GM23338 (cell line): ENCODE measurements at regions not wholly inside any gene's neighbourhood (a gene's known extent, or its start where the extent isn't known, plus 50 kb on each side); places are given as distances from the start of the nearest gene placed in this dataset.

Experiments used
- ATAC-seq: fragments of 200-7000 bp; cut with Tn5 transposase; 3 replicates; pipeline ENCODE4 v1.9.1; 2020
- DNase-seq: peaks from one replicate; pipeline ENCODE4 v3.0.0-alpha.2; 2015; ENCODE audit warnings: low spot score
- H2AFZ ChIP-seq: fragments of 200-600 bp; sonication (generic); 2 replicates; pipeline ENCODE4 v1.8.0; 2016; ENCODE audit warnings: antibody characterized with exemption, mild to moderate bottlenecking, moderate library complexity
- H3F3A ChIP-seq: fragments of 200-600 bp; sonication (generic); replicated peaks from 2 replicates; pipeline ENCODE4 v1.8.0; 2017; ENCODE audit warnings: antibody characterized with exemption, mixed run types, low read depth
- H3K27ac ChIP-seq: fragments of 200-600 bp; sonication (generic); 2 replicates; pipeline ENCODE4 v1.6.1; 2016; ENCODE audit warnings: low read depth
- H3K27me3 ChIP-seq: fragments of 200-600 bp; sonication (generic); 2 replicates; pipeline ENCODE4 v1.8.0; 2016; ENCODE audit warnings: mild to moderate bottlenecking, mixed run types, moderate library complexity; ENCODE audit not compliant: insufficient read depth
- H3K36me3 ChIP-seq: fragments of 200-600 bp; sonication (generic); 2 replicates; pipeline ENCODE4 v1.8.0; 2016; ENCODE audit warnings: mild to moderate bottlenecking; ENCODE audit not compliant: insufficient read depth
- H3K4me1 ChIP-seq: fragments of 200-600 bp; sonication (generic); 2 replicates; pipeline ENCODE4 v1.8.0; 2016; ENCODE audit warnings: mild to moderate bottlenecking, moderate library complexity; ENCODE audit not compliant: insufficient read depth
- H3K4me2 ChIP-seq: fragments of 200-600 bp; sonication (generic); 2 replicates; pipeline ENCODE4 v1.7.1; 2017; ENCODE audit warnings: mixed run types
- H3K4me3 ChIP-seq: fragments of 200-600 bp; sonication (generic); 2 replicates; pipeline ENCODE4 v1.6.1; 2016; ENCODE audit warnings: mixed run types
- H3K79me2 ChIP-seq: fragments of 200-600 bp; sonication (generic); replicated peaks from 2 replicates; pipeline ENCODE4 v1.8.0; 2017; ENCODE audit warnings: mild to moderate bottlenecking; ENCODE audit not compliant: insufficient read depth
- H3K9me2 ChIP-seq: fragments of 200-600 bp; sonication (generic); 2 replicates; pipeline ENCODE4 v1.8.0; 2017; ENCODE audit not compliant: insufficient read depth
- H4K20me1 ChIP-seq: fragments of 200-600 bp; sonication (generic); replicated peaks from 2 replicates; pipeline ENCODE4 v1.8.0; 2017; ENCODE audit warnings: mild to moderate bottlenecking; ENCODE audit not compliant: insufficient read depth
- H3K27ac Mint-ChIP-seq: 2 replicates; pipeline ENCODE4 v1.8.0; 2020; ENCODE audit warnings: inconsistent platforms, mild to moderate bottlenecking, moderate library complexity, mixed read lengths
- H3K27me3 Mint-ChIP-seq: 3 replicates; pipeline ENCODE4 v1.8.0; 2022; ENCODE audit warnings: low read depth, mild to moderate bottlenecking, moderate library complexity, mixed read lengths, inconsistent platforms; ENCODE audit not compliant: insufficient read depth, poor library complexity
- H3K36me3 Mint-ChIP-seq: 3 replicates; pipeline ENCODE4 v1.8.0; 2021; ENCODE audit warnings: low read depth, mild to moderate bottlenecking, inconsistent platforms, moderate library complexity, mixed read lengths
- H3K4me1 Mint-ChIP-seq: 3 replicates; pipeline ENCODE4 v1.8.0; 2020; ENCODE audit warnings: mild to moderate bottlenecking, inconsistent platforms, mixed read lengths
- H3K4me3 Mint-ChIP-seq: 3 replicates; pipeline ENCODE4 v1.8.0; 2021; ENCODE audit warnings: moderate library complexity, mild to moderate bottlenecking, inconsistent platforms, mixed read lengths
- H3K9me3 Mint-ChIP-seq: 3 replicates; pipeline ENCODE4 v1.8.0; 2020; ENCODE audit warnings: moderate library complexity, mild to moderate bottlenecking, inconsistent platforms, mixed read lengths
- JUNB ChIP-seq: IDR thresholded peaks from one replicate; pipeline ENCODE4 v1.6.1; 2016; ENCODE audit warnings: antibody characterized with exemption; ENCODE audit not compliant: unreplicated experiment
- NANOG ChIP-seq: IDR thresholded peaks from 2 replicates; pipeline ENCODE4 v1.6.1; 2016; ENCODE audit warnings: antibody characterized with exemption, borderline replicate concordance
- ZNF114 ChIP-seq: fragments of 250-450 bp; sonication (Bioruptor Pico); IDR thresholded peaks from 2 replicates; pipeline ENCODE4 v1.5.0; 2020; ENCODE audit warnings: mild to moderate bottlenecking, moderate library complexity
- ZNF331 ChIP-seq: fragments of 250-450 bp; sonication (Bioruptor Pico); IDR thresholded peaks from 2 replicates; pipeline ENCODE4 v1.5.0; 2020; ENCODE audit warnings: low read depth, mild to moderate bottlenecking, moderate library complexity
- TF ChIP-seq, protein P1 (sequence below): fragments of 250-450 bp; sonication (Bioruptor Pico); IDR thresholded peaks from 2 replicates; pipeline ENCODE4 v1.5.0; 2020; ENCODE audit warnings: mild to moderate bottlenecking, moderate library complexity
- TF ChIP-seq, protein P2 (sequence below): IDR thresholded peaks from one replicate; pipeline ENCODE4 v1.6.1; 2018; ENCODE audit warnings: antibody characterized with exemption; ENCODE audit not compliant: unreplicated experiment

DNA sequence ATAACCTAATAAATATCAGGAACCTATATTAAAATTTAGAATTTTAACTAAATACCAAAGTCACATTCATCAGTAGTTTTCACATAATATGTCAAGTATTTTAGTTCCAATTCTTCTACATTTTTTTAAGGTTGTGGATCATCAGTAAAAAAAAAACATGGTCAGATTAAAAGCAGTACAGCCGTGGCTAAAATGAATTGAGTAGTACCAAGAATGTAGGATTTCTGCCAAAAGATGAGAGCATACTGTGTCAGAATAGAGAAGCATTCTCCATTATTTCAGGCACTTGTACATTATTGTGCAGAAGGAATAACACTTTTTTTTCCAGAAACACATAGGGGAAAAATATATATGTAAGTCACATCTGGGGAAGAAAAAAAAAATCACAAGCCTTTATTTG lies 1176.1 kb downstream of the CDH11 start:
- Mint-ChIP-seq H3K27ac (no peak overlapping the region), H3K4me1 (no peaks in the 10 kb centered on the region), H3K36me3 (no peaks in the 10 kb centered on the region), H3K9me3 (no peaks in the 10 kb centered on the region; the same call in 2 of the 3 replicates), H3K4me3 (no peak overlapping the region), H3K27me3 (no peaks in the 10 kb centered on the region)
- no peaks in the 10 kb centered on the region for H4K20me1 ChIP-seq
- no peak overlapping the region for H3K27ac ChIP-seq
- TF ChIP-seq ZNF331 (CRISPR knock-in tag) (no peak), ZNF114 (CRISPR knock-in tag) (no peak), NANOG (no peak), JUNB (no peak)
- TF ChIP-seq, protein P1, sequence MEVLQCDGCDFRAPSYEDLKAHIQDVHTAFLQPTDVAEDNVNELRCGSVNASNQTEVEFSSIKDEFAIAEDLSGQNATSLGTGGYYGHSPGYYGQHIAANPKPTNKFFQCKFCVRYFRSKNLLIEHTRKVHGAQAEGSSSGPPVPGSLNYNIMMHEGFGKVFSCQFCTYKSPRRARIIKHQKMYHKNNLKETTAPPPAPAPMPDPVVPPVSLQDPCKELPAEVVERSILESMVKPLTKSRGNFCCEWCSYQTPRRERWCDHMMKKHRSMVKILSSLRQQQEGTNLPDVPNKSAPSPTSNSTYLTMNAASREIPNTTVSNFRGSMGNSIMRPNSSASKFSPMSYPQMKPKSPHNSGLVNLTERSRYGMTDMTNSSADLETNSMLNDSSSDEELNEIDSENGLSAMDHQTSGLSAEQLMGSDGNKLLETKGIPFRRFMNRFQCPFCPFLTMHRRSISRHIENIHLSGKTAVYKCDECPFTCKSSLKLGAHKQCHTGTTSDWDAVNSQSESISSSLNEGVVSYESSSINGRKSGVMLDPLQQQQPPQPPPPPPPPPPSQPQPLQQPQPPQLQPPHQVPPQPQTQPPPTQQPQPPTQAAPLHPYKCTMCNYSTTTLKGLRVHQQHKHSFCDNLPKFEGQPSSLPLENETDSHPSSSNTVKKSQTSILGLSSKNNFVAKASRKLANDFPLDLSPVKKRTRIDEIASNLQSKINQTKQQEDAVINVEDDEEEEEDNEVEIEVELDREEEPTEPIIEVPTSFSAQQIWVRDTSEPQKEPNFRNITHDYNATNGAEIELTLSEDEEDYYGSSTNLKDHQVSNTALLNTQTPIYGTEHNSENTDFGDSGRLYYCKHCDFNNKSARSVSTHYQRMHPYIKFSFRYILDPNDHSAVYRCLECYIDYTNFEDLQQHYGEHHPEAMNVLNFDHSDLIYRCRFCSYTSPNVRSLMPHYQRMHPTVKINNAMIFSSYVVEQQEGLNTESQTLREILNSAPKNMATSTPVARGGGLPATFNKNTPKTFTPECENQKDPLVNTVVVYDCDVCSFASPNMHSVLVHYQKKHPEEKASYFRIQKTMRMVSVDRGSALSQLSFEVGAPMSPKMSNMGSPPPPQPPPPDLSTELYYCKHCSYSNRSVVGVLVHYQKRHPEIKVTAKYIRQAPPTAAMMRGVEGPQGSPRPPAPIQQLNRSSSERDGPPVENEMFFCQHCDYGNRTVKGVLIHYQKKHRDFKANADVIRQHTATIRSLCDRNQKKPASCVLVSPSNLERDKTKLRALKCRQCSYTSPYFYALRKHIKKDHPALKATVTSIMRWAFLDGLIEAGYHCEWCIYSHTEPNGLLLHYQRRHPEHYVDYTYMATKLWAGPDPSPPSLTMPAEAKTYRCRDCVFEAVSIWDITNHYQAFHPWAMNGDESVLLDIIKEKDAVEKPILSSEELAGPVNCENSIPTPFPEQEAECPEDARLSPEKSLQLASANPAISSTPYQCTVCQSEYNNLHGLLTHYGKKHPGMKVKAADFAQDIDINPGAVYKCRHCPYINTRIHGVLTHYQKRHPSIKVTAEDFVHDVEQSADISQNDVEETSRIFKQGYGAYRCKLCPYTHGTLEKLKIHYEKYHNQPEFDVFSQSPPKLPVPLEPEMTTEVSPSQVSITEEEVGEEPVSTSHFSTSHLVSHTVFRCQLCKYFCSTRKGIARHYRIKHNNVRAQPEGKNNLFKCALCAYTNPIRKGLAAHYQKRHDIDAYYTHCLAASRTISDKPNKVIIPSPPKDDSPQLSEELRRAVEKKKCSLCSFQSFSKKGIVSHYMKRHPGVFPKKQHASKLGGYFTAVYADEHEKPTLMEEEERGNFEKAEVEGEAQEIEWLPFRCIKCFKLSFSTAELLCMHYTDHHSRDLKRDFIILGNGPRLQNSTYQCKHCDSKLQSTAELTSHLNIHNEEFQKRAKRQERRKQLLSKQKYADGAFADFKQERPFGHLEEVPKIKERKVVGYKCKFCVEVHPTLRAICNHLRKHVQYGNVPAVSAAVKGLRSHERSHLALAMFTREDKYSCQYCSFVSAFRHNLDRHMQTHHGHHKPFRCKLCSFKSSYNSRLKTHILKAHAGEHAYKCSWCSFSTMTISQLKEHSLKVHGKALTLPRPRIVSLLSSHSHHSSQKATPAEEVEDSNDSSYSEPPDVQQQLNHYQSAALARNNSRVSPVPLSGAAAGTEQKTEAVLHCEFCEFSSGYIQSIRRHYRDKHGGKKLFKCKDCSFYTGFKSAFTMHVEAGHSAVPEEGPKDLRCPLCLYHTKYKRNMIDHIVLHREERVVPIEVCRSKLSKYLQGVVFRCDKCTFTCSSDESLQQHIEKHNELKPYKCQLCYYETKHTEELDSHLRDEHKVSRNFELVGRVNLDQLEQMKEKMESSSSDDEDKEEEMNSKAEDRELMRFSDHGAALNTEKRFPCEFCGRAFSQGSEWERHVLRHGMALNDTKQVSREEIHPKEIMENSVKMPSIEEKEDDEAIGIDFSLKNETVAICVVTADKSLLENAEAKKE (CRISPR knock-in tag), result no peak
- TF ChIP-seq, protein P2, sequence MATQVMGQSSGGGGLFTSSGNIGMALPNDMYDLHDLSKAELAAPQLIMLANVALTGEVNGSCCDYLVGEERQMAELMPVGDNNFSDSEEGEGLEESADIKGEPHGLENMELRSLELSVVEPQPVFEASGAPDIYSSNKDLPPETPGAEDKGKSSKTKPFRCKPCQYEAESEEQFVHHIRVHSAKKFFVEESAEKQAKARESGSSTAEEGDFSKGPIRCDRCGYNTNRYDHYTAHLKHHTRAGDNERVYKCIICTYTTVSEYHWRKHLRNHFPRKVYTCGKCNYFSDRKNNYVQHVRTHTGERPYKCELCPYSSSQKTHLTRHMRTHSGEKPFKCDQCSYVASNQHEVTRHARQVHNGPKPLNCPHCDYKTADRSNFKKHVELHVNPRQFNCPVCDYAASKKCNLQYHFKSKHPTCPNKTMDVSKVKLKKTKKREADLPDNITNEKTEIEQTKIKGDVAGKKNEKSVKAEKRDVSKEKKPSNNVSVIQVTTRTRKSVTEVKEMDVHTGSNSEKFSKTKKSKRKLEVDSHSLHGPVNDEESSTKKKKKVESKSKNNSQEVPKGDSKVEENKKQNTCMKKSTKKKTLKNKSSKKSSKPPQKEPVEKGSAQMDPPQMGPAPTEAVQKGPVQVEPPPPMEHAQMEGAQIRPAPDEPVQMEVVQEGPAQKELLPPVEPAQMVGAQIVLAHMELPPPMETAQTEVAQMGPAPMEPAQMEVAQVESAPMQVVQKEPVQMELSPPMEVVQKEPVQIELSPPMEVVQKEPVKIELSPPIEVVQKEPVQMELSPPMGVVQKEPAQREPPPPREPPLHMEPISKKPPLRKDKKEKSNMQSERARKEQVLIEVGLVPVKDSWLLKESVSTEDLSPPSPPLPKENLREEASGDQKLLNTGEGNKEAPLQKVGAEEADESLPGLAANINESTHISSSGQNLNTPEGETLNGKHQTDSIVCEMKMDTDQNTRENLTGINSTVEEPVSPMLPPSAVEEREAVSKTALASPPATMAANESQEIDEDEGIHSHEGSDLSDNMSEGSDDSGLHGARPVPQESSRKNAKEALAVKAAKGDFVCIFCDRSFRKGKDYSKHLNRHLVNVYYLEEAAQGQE, result no peak
- no peaks in the 10 kb centered on the region for H3F3A ChIP-seq
- H3K4me2 ChIP-seq, result no peak overlapping the region
- DNase-seq, result no peak
- H2AFZ ChIP-seq, result no peak overlapping the region
- H3K4me1 ChIP-seq, result no peaks in the 10 kb centered on the region
- H3K36me3 ChIP-seq, result no peaks in the 10 kb centered on the region
- no peaks in the 10 kb centered on the region for H3K27me3 ChIP-seq
- no peaks in the 10 kb centered on the region for H3K79me2 ChIP-seq
- H3K4me3 ChIP-seq, result no peak overlapping the region
- no peak for ATAC-seq
- H3K9me2 ChIP-seq, result no peaks in the 10 kb centered on the region
